ENCODE measurements at regions not wholly inside any gene's neighbourhood (a gene's known extent, or its start where the extent isn't known, plus 50 kb on each side); places are given as distances from the start of the nearest gene placed in this dataset.
A peak's percentile ranks its signal among the peaks of the same experiment; 100 is the strongest.

DNA sequence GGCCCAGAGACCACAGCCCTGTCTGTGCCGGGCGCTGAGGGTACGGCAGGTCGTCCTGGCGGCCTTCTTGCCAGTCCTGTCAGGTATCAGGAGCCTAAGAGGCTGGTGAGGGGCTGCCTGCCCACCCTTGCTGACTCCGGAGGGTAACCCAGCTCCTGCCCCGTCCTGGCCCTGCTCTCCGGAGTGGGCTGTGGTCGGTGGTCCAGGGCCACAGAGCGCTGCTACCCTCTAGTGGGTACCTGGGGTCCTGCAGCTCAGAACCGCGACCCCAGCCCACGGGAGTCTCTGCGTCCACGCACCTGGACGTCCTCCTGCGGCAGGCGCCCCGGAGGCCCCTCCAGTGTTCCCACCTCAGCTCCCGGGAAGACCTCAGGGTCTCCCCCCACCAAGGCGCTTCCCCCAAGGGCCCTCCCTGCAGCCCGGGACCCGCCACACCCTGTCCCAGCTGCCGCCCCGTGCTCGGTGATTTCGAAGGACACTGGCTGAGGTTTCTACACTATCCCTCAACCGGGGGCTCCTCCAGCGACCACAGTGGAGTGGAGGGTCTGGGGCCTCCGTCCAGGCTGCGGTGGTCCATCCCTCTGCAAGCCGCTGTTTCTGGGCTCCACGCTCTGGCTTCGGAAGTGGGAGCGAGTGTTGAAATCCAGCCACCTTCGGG, 75.9 kb upstream of the FBRSL1 start:
- H4K91ac ChIP-seq (ENCODE audit: insufficient read length, low read depth, low read length): no peak overlapping the region
- H3K4me1 ChIP-seq (ENCODE audit: insufficient read depth, low read length): no peaks in the 10 kb centered on the region
- no peak overlapping the region for H3K4me3 Mint-ChIP-seq
- H3K27ac Mint-ChIP-seq: no peak overlapping the region
- H4K8ac ChIP-seq (replicated peaks; ENCODE audit: insufficient read length, low read depth, low read length): no peak overlapping the region
- no peaks in the 10 kb centered on the region for H4K20me1 ChIP-seq (ENCODE audit: control insufficient read depth, insufficient read depth, insufficient read length)
- H3K9me3 Mint-ChIP-seq: peaks cover 0 to 4% of the 10 kb centered on the region in 2 experiments; a peak in 2 of 5 replicates
- no peak overlapping the region for H2BK20ac ChIP-seq (ENCODE audit: low read depth, low read length, poor library complexity, severe bottlenecking)
- H3K9ac ChIP-seq (ENCODE audit: extremely low read depth, insufficient read length, low read length): no peak overlapping the region
- H3K23ac ChIP-seq (ENCODE audit: insufficient read length, low read depth, low read length): no peak overlapping the region
- no peak overlapping the region for H3K18ac ChIP-seq (ENCODE audit: insufficient read length, low read depth, low read length)
- no peaks in the 10 kb centered on the region; a peak in 1 of 7 replicates for H3K36me3 Mint-ChIP-seq (ENCODE audit: insufficient read depth in 1 of 3, low read depth in 3 of 3)
- H3T11ph ChIP-seq (ENCODE audit: low read length): no peak overlapping the region
- H2BK12ac ChIP-seq (ENCODE audit: insufficient read length, low read depth, low read length): no peak overlapping the region
- DNase-seq: no peak
- no peaks in the 10 kb centered on the region for H3K79me2 ChIP-seq (ENCODE audit: insufficient read depth, low read length)
- H2BK15ac ChIP-seq (ENCODE audit: low read depth, low read length): no peak overlapping the region
- no CpG with 5 or more reads among the region's 36 CpGs for WGBS (ENCODE audit: extremely low coverage, insufficient read length, low lambda C conversion rate)
- peaks cover 55% of the 10 kb centered on the region for H3K27me3 Mint-ChIP-seq (ENCODE audit: low read depth)
- no peak overlapping the region for H2BK120ac ChIP-seq (ENCODE audit: low read depth, low read length, poor library complexity, severe bottlenecking)
- TF ChIP-seq, protein P1, sequence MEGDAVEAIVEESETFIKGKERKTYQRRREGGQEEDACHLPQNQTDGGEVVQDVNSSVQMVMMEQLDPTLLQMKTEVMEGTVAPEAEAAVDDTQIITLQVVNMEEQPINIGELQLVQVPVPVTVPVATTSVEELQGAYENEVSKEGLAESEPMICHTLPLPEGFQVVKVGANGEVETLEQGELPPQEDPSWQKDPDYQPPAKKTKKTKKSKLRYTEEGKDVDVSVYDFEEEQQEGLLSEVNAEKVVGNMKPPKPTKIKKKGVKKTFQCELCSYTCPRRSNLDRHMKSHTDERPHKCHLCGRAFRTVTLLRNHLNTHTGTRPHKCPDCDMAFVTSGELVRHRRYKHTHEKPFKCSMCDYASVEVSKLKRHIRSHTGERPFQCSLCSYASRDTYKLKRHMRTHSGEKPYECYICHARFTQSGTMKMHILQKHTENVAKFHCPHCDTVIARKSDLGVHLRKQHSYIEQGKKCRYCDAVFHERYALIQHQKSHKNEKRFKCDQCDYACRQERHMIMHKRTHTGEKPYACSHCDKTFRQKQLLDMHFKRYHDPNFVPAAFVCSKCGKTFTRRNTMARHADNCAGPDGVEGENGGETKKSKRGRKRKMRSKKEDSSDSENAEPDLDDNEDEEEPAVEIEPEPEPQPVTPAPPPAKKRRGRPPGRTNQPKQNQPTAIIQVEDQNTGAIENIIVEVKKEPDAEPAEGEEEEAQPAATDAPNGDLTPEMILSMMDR (conservative IDR thresholded peaks at IDR 0.05): peak; percentile 93
- no peak overlapping the region for H3K4me2 ChIP-seq (ENCODE audit: insufficient read depth, insufficient read length, low read length)
- H3K23me2 ChIP-seq (ENCODE audit: insufficient read length, low read depth, low read length, poor library complexity, severe bottlenecking): no peaks in the 10 kb centered on the region
- no peak overlapping the region for H3K4ac ChIP-seq (ENCODE audit: low read depth, low read length)
- no peak overlapping the region for H2BK5ac ChIP-seq (ENCODE audit: insufficient read length, low read length)
- no peak overlapping the region; the same call in 1 of the 2 replicates for H3K14ac ChIP-seq (ENCODE audit: insufficient read depth, low read length)
- no peaks in the 10 kb centered on the region for H3K79me1 ChIP-seq (ENCODE audit: insufficient read depth, low read depth, low read length, poor library complexity, severe bottlenecking)
- H3K9me3 ChIP-seq (ENCODE audit: control insufficient read depth, low read depth, low read length): no peaks in the 10 kb centered on the region
- no peak overlapping the region for H2AFZ ChIP-seq (ENCODE audit: low read length)
- H4K5ac ChIP-seq (ENCODE audit: insufficient read length, low read depth, low read length): no peak overlapping the region
- H3K27ac ChIP-seq (ENCODE audit: insufficient read length, low read depth, low read length): no peak overlapping the region
- H2AK5ac ChIP-seq (ENCODE audit: insufficient read length, low read length): no peak overlapping the region
- peaks cover 9% of the 10 kb centered on the region; the same call in 1 of the 2 replicates for H3K27me3 ChIP-seq (ENCODE audit: insufficient read depth, low read length)
- H3K56ac ChIP-seq (ENCODE audit: insufficient read length, low read depth, low read length): no peak overlapping the region
- H3K4me1 Mint-ChIP-seq: no peaks in the 10 kb centered on the region
